HCT116 (cell line): ENCODE measurements at regions not wholly inside any gene's neighbourhood (a gene's known extent, or its start where the extent isn't known, plus 50 kb on each side); places are given as distances from the start of the nearest gene placed in this dataset.

Source experiments
- ATAC-seq: fragments of 200-7000 bp; cut with Tn5 transposase; 2 replicates; pipeline ENCODE4 v1.9.1; 2020; ENCODE audit warnings: mild to moderate bottlenecking, moderate library complexity
- BruUV-seq: library from RNA; stranded (reverse); fragments of 400-500 nt; replicated peaks from 2 replicates; lab custom pipeline; 2021; lab: Mats Ljungman, UMichigan
- CTCF ChIA-PET: fragments of 300-600 bp; sonication (Branson Sonifier 250); formaldehyde crosslinking; loops from one replicate; lab custom pipeline; 2021; ENCODE audit warnings: antibody characterized with exemption; lab: Charles Lee
- POLR2A ChIA-PET: fragments of 300-600, 350-600 bp; sonication (Branson Sonifier 250); formaldehyde crosslinking; loops from one replicate; lab custom pipeline; 2021; ENCODE audit warnings: antibody characterized with exemption; lab: Charles Lee
- RAD21 ChIA-PET, 2 experiments: fragments of 300-600 bp; sonication (Branson Sonifier 250); formaldehyde crosslinking; loops; one replicate each; lab custom pipeline; 2023; ENCODE audit warnings: low total read pairs in 2 of 2; ENCODE audit not compliant: uncharacterized antibody in 2 of 2, unreplicated experiment in 2 of 2, low non-redundant PET in 1 of 2; lab: Charles Lee
- DNase-seq: peaks from one replicate; pipeline ENCODE4 v3.0.0-alpha.2; 2010; ENCODE audit warnings: low read depth, low spot score
- H2AFZ ChIP-seq: fragments of 200-600 bp; shearing (Covaris generic), sonication (generic); 2 replicates; pipeline ENCODE4 v1.6.1; 2017; ENCODE audit warnings: low read depth, mixed run types, mixed read lengths, antibody characterized with exemption, low read length; ENCODE audit not compliant: poor library complexity, severe bottlenecking
- H3K27ac ChIP-seq: 2 replicates; pipeline ENCODE4 v1.5.1; 2012; ENCODE audit warnings: low read depth, low read length
- H3K27me3 ChIP-seq: fragments of 200-600 bp; sonication (generic); 2 replicates; pipeline ENCODE4 v1.6.1; 2016; ENCODE audit warnings: mixed run types, low read length, mixed read lengths; ENCODE audit not compliant: insufficient read depth
- H3K36me3 ChIP-seq, 2 experiments: fragments of 200-500 bp in 1 of 2; fragments of 200-600 bp in 1 of 2; sonication (Bioruptor generic) in 1 of 2; sonication (generic) in 1 of 2; 2 replicates each; pipeline versions ENCODE4 v1.5.1 to v1.6.1; 2014 to 2016; ENCODE audit warnings: low read length in 2 of 2, inconsistent platforms in 1 of 2, mixed read lengths in 1 of 2, mixed run types in 1 of 2; ENCODE audit not compliant: insufficient read depth in 2 of 2, control insufficient read depth in 1 of 2
- H3K4me1 ChIP-seq, 2 experiments: fragments of 200-600 bp in 1 of 2; sonication (generic) in 1 of 2; 2 replicates each; pipeline versions ENCODE4 v1.5.1 to v1.6.1; 2012 to 2017; ENCODE audit warnings: low read length in 2 of 2, inconsistent platforms in 1 of 2, mild to moderate bottlenecking in 1 of 2, mixed read lengths in 1 of 2, mixed run types in 1 of 2, moderate library complexity in 1 of 2; ENCODE audit not compliant: insufficient read depth in 2 of 2, control insufficient read depth in 1 of 2
- H3K4me2 ChIP-seq: fragments of 200-600 bp; sonication (generic); 2 replicates; pipeline ENCODE4 v1.6.1; 2017; ENCODE audit warnings: mixed run types, low read length, mixed read lengths
- H3K4me3 ChIP-seq, 2 experiments: fragments of 200-600 bp in 1 of 2; sonication (generic) in 1 of 2; replicated peaks in 1 of 2; 2 replicates each; pipeline ENCODE4 v1.5.1; 2011 to 2016; ENCODE audit warnings: low read length in 2 of 2, control low read depth in 1 of 2, low read depth in 1 of 2, mild to moderate bottlenecking in 1 of 2, mixed read lengths in 1 of 2, mixed run types in 1 of 2
- H3K79me2 ChIP-seq: fragments of 200-600 bp; sonication (generic); 2 replicates; pipeline ENCODE4 v1.6.1; 2017; ENCODE audit warnings: mild to moderate bottlenecking, mixed run types, low read length, moderate library complexity, mixed read lengths; ENCODE audit not compliant: insufficient read depth
- H3K9ac ChIP-seq: fragments of 200-600 bp; sonication (generic); 2 replicates; pipeline ENCODE4 v1.6.1; 2016; ENCODE audit warnings: low read length, mixed read lengths
- H3K9me2 ChIP-seq: fragments of 200-600 bp; sonication (generic), shearing (Covaris generic); 2 replicates; pipeline ENCODE4 v1.6.1; 2017; ENCODE audit warnings: mixed run types, mild to moderate bottlenecking, moderate library complexity; ENCODE audit not compliant: insufficient read depth
- H3K9me3 ChIP-seq, 2 experiments: fragments of 200-500 bp in 1 of 2; fragments of 200-600 bp in 1 of 2; sonication (Bioruptor generic) in 1 of 2; sonication (generic) in 1 of 2; 2 replicates each; pipeline ENCODE4 v1.6.1; 2014 to 2017; ENCODE audit warnings: low read length in 2 of 2, mixed read lengths in 2 of 2, inconsistent platforms in 1 of 2, low read depth in 1 of 2, mild to moderate bottlenecking in 1 of 2, mixed run types in 1 of 2, moderate library complexity in 1 of 2; ENCODE audit not compliant: control insufficient read depth in 1 of 2, insufficient read depth in 1 of 2
- H4K20me1 ChIP-seq: fragments of 200-600 bp; sonication (generic), shearing (Covaris generic); 2 replicates; pipeline ENCODE4 v1.6.1; 2017; ENCODE audit warnings: mixed run types, mild to moderate bottlenecking, moderate library complexity; ENCODE audit not compliant: insufficient read depth
- CBX3 ChIP-seq: IDR thresholded peaks from 2 replicates; pipeline ENCODE4 v1.6.1; 2012; ENCODE audit warnings: low read depth
- CEBPB ChIP-seq: IDR thresholded peaks from 2 replicates; pipeline ENCODE4 v1.6.1; 2012; ENCODE audit warnings: low read depth
- ELF1 ChIP-seq: IDR thresholded peaks from 2 replicates; pipeline ENCODE4 v1.6.1; 2012; ENCODE audit warnings: low read depth, borderline replicate concordance
- EZH2phosphoT487 ChIP-seq: fragments of 200-600 bp; IDR thresholded peaks from 2 replicates; pipeline ENCODE4 v1.6.1; 2018; ENCODE audit warnings: antibody characterized with exemption, borderline replicate concordance
- FOSL1 ChIP-seq: IDR thresholded peaks from 2 replicates; pipeline ENCODE4 v1.6.1; 2012; ENCODE audit warnings: low read depth
- POLR2AphosphoS5 ChIP-seq: IDR thresholded peaks from 2 replicates; pipeline ENCODE4 v1.6.1; 2011; ENCODE audit warnings: mild to moderate bottlenecking, low read depth, low read length, moderate library complexity
- RAD21 ChIP-seq: IDR thresholded peaks from 2 replicates; pipeline ENCODE4 v1.6.1; 2012; ENCODE audit warnings: low read depth, mild to moderate bottlenecking
- REST ChIP-seq: IDR thresholded peaks from 2 replicates; pipeline ENCODE4 v1.6.1; 2012; ENCODE audit warnings: low read depth
- TCF7L2 ChIP-seq: IDR thresholded peaks from 2 replicates; pipeline ENCODE4 v1.7.0; 2011; ENCODE audit warnings: borderline replicate concordance, inconsistent platforms; ENCODE audit not compliant: insufficient read depth, insufficient read length; ENCODE audit errors: extremely low read depth
- YY1 ChIP-seq: IDR thresholded peaks from 2 replicates; pipeline ENCODE4 v1.6.1; 2011; ENCODE audit warnings: low read length, low read depth, moderate library complexity, mild to moderate bottlenecking; ENCODE audit not compliant: insufficient replicate concordance; ENCODE audit errors: extremely low read depth
- ZFX ChIP-seq: fragments of 450-650 bp; IDR thresholded peaks from 2 replicates; pipeline ENCODE4 v1.6.1; 2017
- ZNF274 ChIP-seq: fragments of 200-500 bp; sonication (Bioruptor generic); IDR thresholded peaks from 2 replicates; pipeline ENCODE4 v1.6.1; 2014; ENCODE audit warnings: mild to moderate bottlenecking, low read depth, low read length, inconsistent platforms
- intact Hi-C: fragments of 100-400 bp; cut with micrococcal nuclease; formaldehyde crosslinking; loops from 2 replicates; pipeline ENCODE4 v1.10.0; 2022
- TF ChIP-seq, protein P1 (sequence below), 3 experiments: fragments of 200-600 bp in 1 of 3; sonication (generic) in 1 of 3; IDR thresholded peaks in 2 of 3; conservative IDR thresholded peaks in 1 of 3; 2 replicates each; pipeline ENCODE4 v1.5.1; 2012 to 2017; ENCODE audit warnings: low read depth in 2 of 3, low read length in 2 of 3, antibody characterized with exemption in 1 of 3, borderline replicate concordance in 1 of 3, control low read depth in 1 of 3, mild to moderate bottlenecking in 1 of 3, mixed read lengths in 1 of 3, mixed run types in 1 of 3, moderate library complexity in 1 of 3; ENCODE audit not compliant: insufficient read depth in 1 of 3

DNA sequence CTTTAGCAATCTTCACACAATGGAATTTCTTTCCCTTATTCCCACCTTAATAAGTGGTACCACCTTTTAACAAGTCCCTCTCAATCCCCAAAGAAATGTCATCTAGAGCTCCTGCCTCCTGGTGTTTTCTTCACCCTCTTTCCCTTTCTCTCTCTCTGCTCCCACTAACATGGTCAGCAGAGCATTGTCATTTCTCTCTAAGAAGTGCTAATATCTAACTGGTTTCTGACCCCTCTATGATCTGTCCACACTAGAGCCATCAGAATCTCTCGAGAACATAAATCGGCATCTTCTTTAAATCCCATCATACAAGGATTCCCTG is 161.2 kb upstream of the DTNA start:
- intact Hi-C loops = no loop called here
- Histone ChIP-seq H4K20me1 (no peaks in the 10 kb centered on the region), H2AFZ (no peak overlapping the region), H3K36me3 (no peaks in the 10 kb centered on the region)
- TF ChIP-seq RAD21 = no peak
- no peak for TF ChIP-seq ZFX
- TF ChIP-seq REST = no peak
- no peak for TF ChIP-seq CEBPB
- no peak for TF ChIP-seq YY1
- no peak for TF ChIP-seq TCF7L2
- no peak for TF ChIP-seq POLR2AphosphoS5
- TF ChIP-seq CBX3 = no peak
- TF ChIP-seq, all 23 proteins: peak for 0
- DNase-seq = no peak
- Histone ChIP-seq H3K4me1 (no peaks in the 10 kb centered on the region), H3K9ac (no peak overlapping the region), H3K4me3 (no peak overlapping the region), H3K79me2 (no peaks in the 10 kb centered on the region), H3K27me3 (no peaks in the 10 kb centered on the region), H3K4me2 (no peak overlapping the region), H3K9me3 (no peaks in the 10 kb centered on the region), H3K27ac (no peak overlapping the region), H3K9me2 (no peaks in the 10 kb centered on the region)
- ChIA-PET CTCF (no interaction called here), POLR2A (no interaction called here), RAD21 (no interaction called here)
- BruUV-seq = no TSS peak
- ATAC-seq = no peak

DNA sequence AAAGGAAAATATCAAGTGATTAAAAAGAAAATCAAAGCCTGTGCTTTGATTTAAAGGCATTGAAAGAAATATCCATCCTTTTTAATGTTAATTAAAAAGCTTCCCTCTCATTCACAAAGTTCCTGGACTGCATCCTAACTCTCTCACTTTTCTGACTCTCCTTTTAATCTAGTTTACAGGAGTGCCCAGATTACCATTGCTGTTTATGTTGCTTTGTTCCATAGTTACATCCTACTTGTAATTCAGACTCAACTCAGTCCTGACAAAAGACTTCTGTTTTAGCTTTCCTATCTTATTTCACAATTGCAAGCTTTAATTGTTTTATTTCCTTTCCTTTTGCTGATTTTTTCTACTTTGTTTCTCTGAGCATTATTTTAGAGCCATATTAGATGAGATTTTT is 160.7 kb upstream of the DTNA start:
- intact Hi-C loops = no loop called here
- no peaks in the 10 kb centered on the region for H3K27me3 ChIP-seq
- no peak for ATAC-seq
- H2AFZ ChIP-seq = no peak overlapping the region
- H3K4me1 ChIP-seq = no peaks in the 10 kb centered on the region
- no peaks in the 10 kb centered on the region for H3K9me3 ChIP-seq
- no peaks in the 10 kb centered on the region for H3K79me2 ChIP-seq
- H3K9ac ChIP-seq = no peak overlapping the region
- no peak for DNase-seq
- no peak overlapping the region for H3K4me3 ChIP-seq
- no peaks in the 10 kb centered on the region for H3K36me3 ChIP-seq
- TF ChIP-seq EZH2phosphoT487 (no peak), ELF1 (no peak), FOSL1 (no peak), CBX3 (no peak), CEBPB (no peak), ZNF274 (no peak), YY1 (no peak)
- TF ChIP-seq, protein P1, sequence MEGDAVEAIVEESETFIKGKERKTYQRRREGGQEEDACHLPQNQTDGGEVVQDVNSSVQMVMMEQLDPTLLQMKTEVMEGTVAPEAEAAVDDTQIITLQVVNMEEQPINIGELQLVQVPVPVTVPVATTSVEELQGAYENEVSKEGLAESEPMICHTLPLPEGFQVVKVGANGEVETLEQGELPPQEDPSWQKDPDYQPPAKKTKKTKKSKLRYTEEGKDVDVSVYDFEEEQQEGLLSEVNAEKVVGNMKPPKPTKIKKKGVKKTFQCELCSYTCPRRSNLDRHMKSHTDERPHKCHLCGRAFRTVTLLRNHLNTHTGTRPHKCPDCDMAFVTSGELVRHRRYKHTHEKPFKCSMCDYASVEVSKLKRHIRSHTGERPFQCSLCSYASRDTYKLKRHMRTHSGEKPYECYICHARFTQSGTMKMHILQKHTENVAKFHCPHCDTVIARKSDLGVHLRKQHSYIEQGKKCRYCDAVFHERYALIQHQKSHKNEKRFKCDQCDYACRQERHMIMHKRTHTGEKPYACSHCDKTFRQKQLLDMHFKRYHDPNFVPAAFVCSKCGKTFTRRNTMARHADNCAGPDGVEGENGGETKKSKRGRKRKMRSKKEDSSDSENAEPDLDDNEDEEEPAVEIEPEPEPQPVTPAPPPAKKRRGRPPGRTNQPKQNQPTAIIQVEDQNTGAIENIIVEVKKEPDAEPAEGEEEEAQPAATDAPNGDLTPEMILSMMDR (IDR thresholded peaks at IDR 0.05 in 2 of 3, conservative IDR thresholded peaks at IDR 0.05 in 1 of 3; ENCODE audit: borderline replicate concordance in 1 of 3, insufficient read depth in 1 of 3, low read depth in 2 of 3, low read length in 2 of 3) = no peak
- no peak overlapping the region for H3K27ac ChIP-seq
- H4K20me1 ChIP-seq = no peaks in the 10 kb centered on the region
- no TSS peak for BruUV-seq
- no peaks in the 10 kb centered on the region for H3K9me2 ChIP-seq
- H3K4me2 ChIP-seq = no peak overlapping the region
- RAD21 ChIA-PET = no interaction called here
- CTCF ChIA-PET = no interaction called here
- POLR2A ChIA-PET = no interaction called here
